H1 (cell line): ENCODE measurements at regions not wholly inside any gene's neighbourhood (a gene's known extent, or its start where the extent isn't known, plus 50 kb on each side); places are given as distances from the start of the nearest gene placed in this dataset.

Source experiments
- CTCF ChIA-PET: fragments of 300-600 bp; sonication (Branson Sonifier 250); formaldehyde crosslinking; loops from one replicate; lab custom pipeline; 2021; ENCODE audit not compliant: partially characterized antibody; lab: Charles Lee
- POLR2A ChIA-PET: fragments of 300-600 bp; sonication (Branson Sonifier 250); formaldehyde crosslinking; loops from one replicate; lab custom pipeline; 2021; ENCODE audit warnings: inconsistent platforms; ENCODE audit not compliant: partially characterized antibody; lab: Charles Lee
- DNase-seq, 2 experiments: peaks; one replicate each; pipeline versions ENCODE4 v3.0.0 to v3.0.0-alpha.2; 2010 to 2022; ENCODE audit warnings: low spot score in 2 of 2, low read depth in 1 of 2, mixed read lengths in 1 of 2
- FAIRE-seq: peaks from 2 replicates; lab custom pipeline; 2011; peaks lifted over from hg19 to GRCh38; lab: Jason Lieb, UNC
- H2AFZ ChIP-seq: 2 replicates; pipeline ENCODE4 v1.8.1; 2012; ENCODE audit warnings: low read length, inconsistent platforms
- H2AK5ac ChIP-seq: 2 replicates; pipeline ENCODE4 v1.6.1; 2013; ENCODE audit warnings: low read depth, low read length
- H2BK120ac ChIP-seq: replicated peaks from 2 replicates; pipeline ENCODE3; 2013; ENCODE audit warnings: low read depth, low read length, inconsistent platforms
- H2BK12ac ChIP-seq: 2 replicates; pipeline ENCODE4 v1.6.1; 2013; ENCODE audit warnings: low read depth, low read length
- H2BK15ac ChIP-seq: 2 replicates; pipeline ENCODE4 v1.6.1; 2013; ENCODE audit warnings: low read length
- H2BK20ac ChIP-seq: 2 replicates; pipeline ENCODE4 v1.6.1; 2013; ENCODE audit warnings: low read length
- H2BK5ac ChIP-seq: 2 replicates; pipeline ENCODE4 v1.6.1; 2013; ENCODE audit warnings: low read depth, low read length
- H3K14ac ChIP-seq: 2 replicates; pipeline ENCODE4 v1.6.1; 2013; ENCODE audit warnings: inconsistent platforms; ENCODE audit not compliant: insufficient read length
- H3K18ac ChIP-seq: 2 replicates; pipeline ENCODE4 v1.6.1; 2013; ENCODE audit warnings: low read length; ENCODE audit errors: extremely low read depth
- H3K23ac ChIP-seq: 2 replicates; pipeline ENCODE4 v1.6.1; 2013; ENCODE audit warnings: inconsistent platforms; ENCODE audit not compliant: insufficient read length
- H3K23me2 ChIP-seq: 2 replicates; pipeline ENCODE4 v1.6.1; 2013; ENCODE audit warnings: low read depth, low read length
- H3K27ac ChIP-seq: 2 replicates; pipeline ENCODE4 v1.6.1; 2011; ENCODE audit warnings: low read depth, low read length, inconsistent platforms
- H3K27me3 ChIP-seq, 4 experiments: replicated peaks in 1 of 4; 1 replicate in 1 of 4; 2 replicates in 3 of 4; pipeline versions ENCODE4 v1.6.1 to v1.8.1; 2011 to 2013; ENCODE audit warnings: low read length in 3 of 4, mild to moderate bottlenecking in 3 of 4, inconsistent platforms in 2 of 4, mixed read lengths in 2 of 4, moderate library complexity in 1 of 4; ENCODE audit not compliant: control insufficient read depth in 3 of 4, insufficient read depth in 3 of 4; ENCODE audit errors: extremely low read depth in 1 of 4
- H3K36me3 ChIP-seq, 4 experiments: 2 replicates each; pipeline versions ENCODE4 v1.6.1 to v1.8.1; 2011 to 2013; ENCODE audit warnings: mild to moderate bottlenecking in 4 of 4, low read length in 3 of 4, moderate library complexity in 2 of 4, control low read depth in 1 of 4, inconsistent platforms in 1 of 4; ENCODE audit not compliant: insufficient read depth in 4 of 4, control insufficient read depth in 2 of 4
- H3K4ac ChIP-seq: replicated peaks from 2 replicates; pipeline ENCODE3; 2013; ENCODE audit warnings: low read length, low read depth, mixed read lengths, inconsistent platforms; ENCODE audit not compliant: insufficient read length
- H3K4me1 ChIP-seq, 4 experiments: replicated peaks in 1 of 4; 1 replicate in 1 of 4; 2 replicates in 3 of 4; pipeline versions ENCODE4 v1.6.1 to v1.8.1; 2011 to 2013; ENCODE audit warnings: low read length in 3 of 4, inconsistent platforms in 2 of 4, mixed read lengths in 1 of 4; ENCODE audit not compliant: insufficient read depth in 4 of 4, control insufficient read depth in 3 of 4
- H3K4me2 ChIP-seq, 2 experiments: 2 replicates each; pipeline versions ENCODE4 v1.6.1 to v1.8.1; 2011 to 2013; ENCODE audit warnings: low read depth in 2 of 2, low read length in 2 of 2, control low read depth in 1 of 2, inconsistent platforms in 1 of 2, mild to moderate bottlenecking in 1 of 2; ENCODE audit not compliant: insufficient read depth in 1 of 2
- H3K4me3 ChIP-seq, 4 experiments: fragments of 200-600, 300-600 bp in 1 of 4; sonication (generic), shearing (Covaris generic), sonication (Bioruptor Twin) in 1 of 4; 2 replicates each; pipeline versions ENCODE4 v1.5.1 to v1.8.1; 2011 to 2016; ENCODE audit warnings: low read length in 4 of 4, low read depth in 3 of 4, control low read depth in 2 of 4, inconsistent platforms in 2 of 4, mild to moderate bottlenecking in 2 of 4, mixed read lengths in 1 of 4, moderate library complexity in 1 of 4; ENCODE audit not compliant: insufficient read depth in 2 of 4; ENCODE audit errors: extremely low read depth in 1 of 4
- H3K56ac ChIP-seq: replicated peaks from 2 replicates; pipeline ENCODE3; 2013; ENCODE audit warnings: low read depth, mild to moderate bottlenecking, mixed read lengths, low read length, inconsistent platforms; ENCODE audit not compliant: insufficient read length
- H3K79me1 ChIP-seq: 2 replicates; pipeline ENCODE4 v1.6.1; 2013; ENCODE audit warnings: low read depth, low read length, control low read depth
- H3K79me2 ChIP-seq, 2 experiments: 2 replicates each; pipeline versions ENCODE4 v1.6.1 to v1.8.1; 2012 to 2013; ENCODE audit warnings: low read length in 2 of 2, mild to moderate bottlenecking in 2 of 2, inconsistent platforms in 1 of 2; ENCODE audit not compliant: insufficient read depth in 2 of 2, control insufficient read depth in 1 of 2
- H3K9ac ChIP-seq, 4 experiments: replicated peaks in 1 of 4; 1 replicate in 1 of 4; 2 replicates in 3 of 4; pipeline versions ENCODE4 v1.6.1 to v1.8.1; 2011 to 2013; ENCODE audit warnings: low read depth in 3 of 4, low read length in 3 of 4, control low read depth in 2 of 4, mild to moderate bottlenecking in 2 of 4, moderate library complexity in 2 of 4, inconsistent platforms in 1 of 4; ENCODE audit errors: extremely low read depth in 1 of 4
- H3K9me3 ChIP-seq, 2 experiments: 2 replicates each; pipeline versions ENCODE4 v1.6.1 to v1.8.1; 2012 to 2013; ENCODE audit warnings: mild to moderate bottlenecking in 2 of 2, moderate library complexity in 2 of 2, control low read depth in 1 of 2, inconsistent platforms in 1 of 2, low read depth in 1 of 2, low read length in 1 of 2, mixed read lengths in 1 of 2; ENCODE audit not compliant: insufficient read depth in 2 of 2
- H4K20me1 ChIP-seq, 2 experiments: replicated peaks in 1 of 2; 2 replicates each; pipeline versions ENCODE3 to v1.8.1; 2011 to 2013; ENCODE audit warnings: inconsistent platforms in 2 of 2, low read length in 2 of 2, mild to moderate bottlenecking in 1 of 2; ENCODE audit not compliant: insufficient read depth in 2 of 2, control insufficient read depth in 1 of 2
- H4K5ac ChIP-seq: 2 replicates; pipeline ENCODE4 v1.6.1; 2013; ENCODE audit warnings: low read length, low read depth, mixed read lengths, inconsistent platforms; ENCODE audit not compliant: insufficient read length
- H4K8ac ChIP-seq: 2 replicates; pipeline ENCODE4 v1.8.0; 2013; ENCODE audit warnings: mild to moderate bottlenecking, moderate library complexity, low read length, inconsistent platforms; ENCODE audit not compliant: insufficient read depth; ENCODE audit errors: extremely low read depth
- H4K91ac ChIP-seq: replicated peaks from 2 replicates; pipeline ENCODE3; 2013; ENCODE audit warnings: low read length, mixed read lengths, inconsistent platforms; ENCODE audit not compliant: insufficient read length
- CHD2 ChIP-seq: IDR thresholded peaks from 2 replicates; pipeline ENCODE4 v1.6.1; 2012; ENCODE audit warnings: low read length, improper control_type of control experiment
- CREB1 ChIP-seq: IDR thresholded peaks from 2 replicates; pipeline ENCODE4 v1.6.1; 2012; ENCODE audit warnings: inconsistent platforms
- FOSL1 ChIP-seq: IDR thresholded peaks from 2 replicates; pipeline ENCODE4 v1.6.1; 2011; ENCODE audit warnings: mild to moderate bottlenecking, low read depth, low read length, moderate library complexity; ENCODE audit not compliant: insufficient read depth
- HDAC2 ChIP-seq, 2 experiments: fragments of 300-600 bp in 1 of 2; sonication (generic) in 1 of 2; IDR thresholded peaks; 2 replicates each; pipeline ENCODE4 v1.6.1; 2011 to 2012; ENCODE audit warnings: low read depth in 2 of 2, low read length in 2 of 2, mild to moderate bottlenecking in 2 of 2, moderate library complexity in 2 of 2, borderline replicate concordance in 1 of 2, inconsistent platforms in 1 of 2
- KDM4A ChIP-seq: IDR thresholded peaks from one replicate; pipeline ENCODE4 v1.7.1; 2012; ENCODE audit warnings: low read depth, mild to moderate bottlenecking, moderate library complexity, low read length, inconsistent platforms; ENCODE audit not compliant: severe bottlenecking
- RFX5 ChIP-seq: IDR thresholded peaks from 2 replicates; pipeline ENCODE4 v1.6.1; 2011; ENCODE audit warnings: low read depth, low read length, improper control_type of control experiment, borderline replicate concordance
- SAP30 ChIP-seq: fragments of 300-600 bp; sonication (generic); IDR thresholded peaks from 2 replicates; pipeline ENCODE4 v1.7.1; 2012; ENCODE audit warnings: low read length, moderate library complexity, mild to moderate bottlenecking, inconsistent platforms; ENCODE audit not compliant: insufficient read depth, insufficient replicate concordance
- TEAD4 ChIP-seq: IDR thresholded peaks from 2 replicates; pipeline ENCODE4 v1.6.1; 2012; ENCODE audit warnings: low read depth, low read length, inconsistent platforms, mixed read lengths
- WGBS, 2 experiments: shearing (Covaris generic) in 1 of 2; methylation state at CpG; one replicate each; pipeline versions ENCODE4 v1.1.6 to v1.1.7; 2013 to 2015; ENCODE audit warnings: low lambda C conversion rate in 2 of 2, mixed read lengths in 2 of 2, inconsistent platforms in 1 of 2, low coverage in 1 of 2, missing lambda C conversion rate in 1 of 2; ENCODE audit not compliant: insufficient replicate concordance in 2 of 2, insufficient coverage in 1 of 2, insufficient read length in 1 of 2; ENCODE audit errors: extremely low coverage in 1 of 2, missing lambda C conversion rate in 1 of 2; 5-methylcytosine and 5-hydroxymethylcytosine counted together
- TF ChIP-seq, protein P1 (sequence below): IDR thresholded peaks from 2 replicates; pipeline ENCODE4 v1.6.1; 2012; ENCODE audit warnings: inconsistent platforms

DNA sequence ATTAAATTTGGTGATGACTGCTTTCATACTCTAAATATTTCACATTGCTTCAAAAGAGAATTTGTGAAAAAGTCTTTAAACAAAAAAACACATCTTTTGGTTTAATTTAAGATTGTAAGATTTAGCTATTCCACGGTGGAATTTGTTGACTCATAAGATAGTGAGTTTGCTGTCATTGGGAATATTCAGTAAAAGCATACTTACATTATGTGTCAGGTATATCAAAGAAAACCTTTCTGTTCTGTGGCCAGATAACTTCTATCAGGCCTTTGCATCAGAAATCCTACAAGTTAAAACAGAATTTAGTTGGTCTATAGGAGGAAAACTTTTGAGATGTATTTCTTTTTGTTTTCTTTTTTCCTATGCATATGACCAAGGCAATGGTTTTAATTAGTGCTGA is 148.8 kb upstream of the E2F7 start:
- 100% methylated on average over 1 of the region's 1 CpG; no CpG with 5 or more reads in 1 of the 2 experiments for WGBS, 2 experiments
- no peak overlapping the region for H4K5ac ChIP-seq
- no peaks in the 10 kb centered on the region; the same call in 1 of the 2 replicates for H3K23me2 ChIP-seq
- no peaks in the 10 kb centered on the region for H3K36me3 ChIP-seq
- no peak overlapping the region for H3K27ac ChIP-seq
- H2BK20ac ChIP-seq: no peak overlapping the region
- no peak overlapping the region for H2BK5ac ChIP-seq
- no peak overlapping the region for H4K8ac ChIP-seq
- peaks cover 0 to 3% (median 0%) of the 10 kb centered on the region in 4 experiments; a peak in 2 of 7 replicates for H3K4me1 ChIP-seq
- CTCF ChIA-PET: interaction anchor here (0.9 kb wide), 1 partner anchor 10 kb away, joined by 3 read pairs; no protein-coding TSS in a partner anchor
- H3K23ac ChIP-seq: no peak overlapping the region
- H3K4ac ChIP-seq: no peak overlapping the region
- DNase-seq: no peak
- no peaks in the 10 kb centered on the region for H3K79me2 ChIP-seq
- FAIRE-seq: no peak
- no peak overlapping the region for H3K4me3 ChIP-seq
- H3K79me1 ChIP-seq: no peaks in the 10 kb centered on the region
- H2AFZ ChIP-seq: no peak overlapping the region
- peaks cover 0 to 8% of the 10 kb centered on the region in 2 experiments; a peak in 2 of 4 replicates for H3K9me3 ChIP-seq
- POLR2A ChIA-PET: no interaction called here
- H2AK5ac ChIP-seq: no peak overlapping the region
- no peaks in the 10 kb centered on the region for H3K27me3 ChIP-seq
- H3K4me2 ChIP-seq: no peak overlapping the region
- no peak overlapping the region for H2BK12ac ChIP-seq
- no peak overlapping the region for H3K9ac ChIP-seq
- no peak overlapping the region for H3K18ac ChIP-seq
- no peak overlapping the region for H2BK120ac ChIP-seq
- no peak overlapping the region for H4K91ac ChIP-seq
- H4K20me1 ChIP-seq: no peaks in the 10 kb centered on the region
- no peak overlapping the region for H3K56ac ChIP-seq
- no peak overlapping the region for H2BK15ac ChIP-seq
- no peak overlapping the region for H3K14ac ChIP-seq
- TF ChIP-seq HDAC2 (IDR thresholded peaks at IDR 0.05; ENCODE audit: borderline replicate concordance in 1 of 2, low read depth in 2 of 2, low read length in 2 of 2) (no peak), SAP30 (no peak), RFX5 (no peak), CHD2 (no peak), FOSL1 (no peak), KDM4A (no peak), CREB1 (no peak), TEAD4 (no peak)
- TF ChIP-seq, protein P1, sequence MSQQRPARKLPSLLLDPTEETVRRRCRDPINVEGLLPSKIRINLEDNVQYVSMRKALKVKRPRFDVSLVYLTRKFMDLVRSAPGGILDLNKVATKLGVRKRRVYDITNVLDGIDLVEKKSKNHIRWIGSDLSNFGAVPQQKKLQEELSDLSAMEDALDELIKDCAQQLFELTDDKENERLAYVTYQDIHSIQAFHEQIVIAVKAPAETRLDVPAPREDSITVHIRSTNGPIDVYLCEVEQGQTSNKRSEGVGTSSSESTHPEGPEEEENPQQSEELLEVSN: no peak
